ENCODE measurements at regions not wholly inside any gene's neighbourhood (a gene's known extent, or its start where the extent isn't known, plus 50 kb on each side); places are given as distances from the start of the nearest gene placed in this dataset.
"Not testable (repeated sequence)": the region's sequence is repeated elsewhere in the genome, so short reads cannot be mapped to it uniquely, and the experiment has no call there.

DNA sequence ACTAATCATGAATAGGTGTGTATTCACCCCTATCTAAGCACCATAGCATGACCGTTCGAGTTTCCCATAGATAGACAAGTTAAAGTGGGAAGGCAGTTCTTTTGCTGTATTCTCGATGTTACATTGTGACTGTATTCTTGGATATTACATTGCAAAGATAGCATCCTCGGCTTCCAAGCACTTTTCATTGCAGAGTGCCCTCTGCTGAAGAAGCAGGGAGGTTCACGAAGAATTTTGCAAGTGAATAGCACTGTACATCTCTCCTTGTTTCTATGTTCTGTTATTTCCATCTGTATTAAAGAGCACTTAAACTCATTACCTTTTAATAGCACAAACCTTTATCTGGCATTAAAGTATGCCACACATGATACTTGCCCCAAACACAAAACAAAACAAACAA is 426.7 kb upstream of the ARX start:
- DNase-seq: no peak

DNA sequence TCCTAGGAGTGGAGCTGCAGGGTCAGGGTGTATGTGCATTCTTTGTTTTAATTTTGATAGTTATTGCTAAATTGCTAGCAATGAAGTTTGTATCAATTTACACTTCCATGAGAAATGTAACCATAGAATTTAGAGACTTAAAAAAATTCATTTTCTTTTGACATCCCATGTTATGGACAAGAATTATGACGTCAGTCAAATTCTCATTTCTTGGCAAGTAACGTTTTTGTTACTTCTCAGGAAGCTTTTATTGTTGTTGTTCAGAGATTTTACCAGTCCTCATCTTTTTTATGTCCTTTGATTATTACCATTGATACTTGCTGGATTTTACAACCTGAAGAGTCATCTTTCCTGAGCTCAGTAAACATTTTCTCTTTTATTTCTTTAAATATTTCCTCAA is 417.5 kb upstream of the ARX start:
- DNase-seq: no peak

DNA sequence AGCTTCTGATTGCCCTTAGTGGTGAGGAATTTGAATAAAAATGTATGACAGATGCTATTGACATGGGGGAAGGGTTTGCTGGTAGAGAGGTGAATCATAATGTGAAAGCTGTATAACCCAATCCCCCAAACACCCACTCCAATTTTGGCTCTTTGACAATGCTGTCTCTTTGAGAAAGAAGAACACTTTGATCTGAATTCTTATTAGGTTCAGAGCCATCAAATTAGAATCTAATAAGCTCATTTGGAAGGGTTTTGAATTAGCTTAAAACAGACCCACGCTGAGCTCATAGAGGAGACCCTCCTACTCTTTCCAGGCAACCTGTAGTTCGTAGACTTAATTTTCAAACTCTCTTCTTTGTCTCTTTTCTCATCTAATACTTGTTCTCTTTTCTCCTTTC is 416.6 kb upstream of the ARX start:
- DNase-seq: no peak

DNA sequence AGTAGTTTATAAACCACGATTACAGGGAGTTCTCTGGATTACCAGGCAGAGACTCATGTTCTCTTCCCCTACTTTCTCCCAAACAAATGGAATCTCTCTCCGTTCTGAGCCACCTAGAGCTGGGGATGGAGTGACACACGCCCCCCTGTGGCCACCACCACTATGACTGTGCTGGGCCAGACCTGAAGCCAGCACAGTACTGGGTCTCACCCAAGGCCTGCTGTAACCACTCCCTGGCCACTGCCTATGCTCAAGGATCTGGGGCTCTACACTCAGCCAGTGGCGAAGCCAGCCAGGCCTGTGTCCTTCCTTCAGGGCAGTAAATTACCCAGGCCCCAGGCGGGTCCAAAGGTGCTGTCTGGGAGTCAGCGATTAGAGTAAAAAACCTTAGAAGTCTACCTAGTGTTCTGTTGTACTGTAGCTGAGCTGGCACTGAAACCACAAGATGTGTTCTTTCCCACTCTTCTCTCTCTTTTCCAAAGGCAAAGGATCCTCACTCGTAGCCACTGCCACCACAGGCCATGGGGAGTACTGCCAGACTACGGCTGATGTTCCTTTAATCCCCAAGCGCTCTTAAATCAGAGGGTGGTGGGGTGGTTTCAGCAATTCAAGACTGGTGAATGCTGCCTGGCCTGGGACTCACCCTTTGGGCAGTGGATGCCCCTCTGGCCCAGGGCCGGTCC is 412.2 kb upstream of the ARX start:
- no peak for DNase-seq

DNA sequence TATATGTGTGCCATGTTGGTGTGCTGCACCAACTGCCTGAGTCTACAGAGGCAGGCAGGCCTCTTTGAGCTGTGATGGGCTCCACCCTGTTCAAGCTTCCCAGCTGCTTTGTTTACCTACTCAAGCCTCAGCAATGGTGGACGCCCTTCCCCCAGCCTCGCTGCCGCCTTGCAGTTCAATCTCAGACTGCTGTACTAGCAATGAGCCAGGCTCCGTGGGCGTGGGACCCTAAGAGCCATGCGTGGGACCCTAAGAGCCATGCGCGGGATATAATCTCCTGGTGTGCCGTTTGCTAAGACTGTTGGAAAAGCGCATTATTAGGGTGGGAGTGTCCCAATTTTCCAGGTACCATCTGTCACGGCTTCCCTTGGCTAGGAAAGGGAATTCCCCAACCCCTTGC is 388.4 kb upstream of the ARX start:
- not testable (repeated sequence) for DNase-seq

DNA sequence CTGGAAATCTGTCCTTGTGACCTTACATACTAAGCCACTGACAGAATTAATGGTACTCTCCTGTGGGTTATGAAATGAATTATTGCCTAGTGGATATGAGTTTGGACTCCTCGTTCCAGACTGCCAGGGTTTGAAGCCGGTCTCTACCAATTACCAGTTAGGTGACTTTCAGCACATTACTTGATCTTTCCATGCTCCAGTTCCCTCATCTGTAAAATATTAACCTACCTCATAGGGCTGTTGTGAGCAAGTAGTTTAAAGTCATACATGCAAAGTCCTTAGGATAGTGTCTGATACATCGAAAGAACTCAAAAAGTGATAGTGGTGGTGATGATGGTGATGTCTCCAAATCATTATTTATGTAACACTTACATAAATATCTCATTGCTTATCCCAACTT is 373.5 kb upstream of the ARX start:
- no peak for DNase-seq

DNA sequence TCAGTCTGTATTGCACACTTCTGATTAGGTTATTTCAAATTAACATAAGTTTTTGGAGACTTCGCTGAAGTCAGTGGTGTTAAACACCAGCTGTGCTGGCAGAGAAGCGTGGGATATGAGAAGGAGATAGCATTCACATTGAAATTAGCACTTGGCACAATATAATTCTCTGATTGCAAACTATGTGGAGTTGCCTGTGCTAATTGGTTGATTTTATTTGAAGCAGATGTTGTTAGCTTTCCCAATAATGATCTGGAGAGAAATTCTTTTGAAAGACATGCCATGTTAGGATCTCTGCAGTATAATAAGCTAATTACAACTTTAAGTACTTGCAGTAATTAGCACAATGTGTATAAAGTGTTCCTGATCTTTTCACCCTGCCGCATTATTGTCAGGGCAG is 367.4 kb upstream of the ARX start:
- no peak for DNase-seq

DNA sequence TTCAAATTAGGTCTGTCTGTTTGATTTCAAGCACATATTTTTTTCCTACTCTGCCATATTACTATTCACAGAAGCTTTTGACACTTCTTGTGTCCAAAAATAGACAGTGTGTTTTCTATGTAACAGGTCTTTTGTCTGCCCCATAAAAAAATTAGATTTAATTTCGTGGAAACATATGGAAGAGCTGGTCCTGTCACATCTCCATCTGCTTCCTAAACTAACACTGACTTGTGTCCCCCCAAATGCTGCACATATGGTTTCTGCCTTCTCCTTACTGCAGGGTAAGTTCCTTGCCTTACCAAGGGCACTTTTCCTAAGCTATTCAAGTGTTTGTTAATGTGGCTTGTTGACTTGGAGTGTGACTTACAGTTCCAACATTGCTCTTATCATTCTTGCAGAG is 340.7 kb upstream of the ARX start:
- no peak for DNase-seq

DNA sequence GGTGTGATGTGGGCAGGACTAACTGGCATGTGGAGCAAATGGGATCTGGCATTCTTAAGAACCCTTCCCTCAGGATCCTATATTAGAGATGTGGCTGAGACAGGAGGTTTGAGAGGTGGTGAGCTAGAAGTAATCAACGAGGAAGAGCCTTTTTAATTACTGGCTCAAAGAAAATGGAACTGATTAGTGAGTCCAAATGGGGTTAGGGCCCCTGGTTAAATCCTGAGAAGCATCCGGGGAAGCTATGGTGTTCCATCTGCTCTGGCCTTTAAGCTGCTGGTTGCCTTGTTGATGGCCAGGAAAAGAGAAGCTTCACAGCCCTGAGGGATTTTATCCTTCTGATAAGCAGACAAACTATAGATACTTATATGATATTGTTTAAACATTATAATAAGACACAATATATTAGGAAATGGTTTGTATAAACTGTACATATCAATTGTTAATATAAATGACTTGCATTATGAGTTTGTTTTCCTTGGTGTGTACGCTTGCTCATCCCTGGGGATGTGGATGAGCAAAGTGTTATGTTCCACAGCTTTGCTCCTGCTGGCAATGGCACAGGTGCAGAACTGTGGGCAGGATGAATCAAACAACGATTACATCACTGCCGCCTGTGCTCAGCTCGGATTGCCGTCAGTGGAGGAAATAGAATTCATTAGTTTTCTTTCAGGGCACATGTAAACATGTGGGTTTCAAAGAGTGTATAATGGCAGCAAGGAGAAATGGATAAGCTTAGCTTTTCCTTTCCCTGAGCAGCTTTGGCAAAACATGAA is 328.6 kb upstream of the ARX start:
- DNase-seq: no peak

DNA sequence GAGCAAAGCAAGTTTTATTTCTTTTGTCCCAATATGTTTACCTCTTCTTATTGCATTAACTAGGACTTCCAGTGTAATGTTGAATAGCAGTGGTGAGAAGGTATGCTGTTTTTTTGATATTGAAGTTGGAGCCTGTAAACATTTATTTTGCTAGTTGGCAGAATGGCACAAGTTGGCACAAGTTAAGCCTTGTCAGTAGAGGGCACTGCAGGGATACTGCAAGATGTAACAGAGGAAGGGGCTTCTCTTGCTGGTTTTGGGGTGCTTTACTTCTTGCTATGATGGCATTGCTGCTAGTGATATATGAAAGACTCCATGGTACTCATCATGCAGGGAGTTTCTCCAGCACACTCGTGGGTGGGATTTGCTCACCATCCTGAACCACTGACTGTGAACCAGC is 327.3 kb upstream of the ARX start:
- DNase-seq: no peak

DNA sequence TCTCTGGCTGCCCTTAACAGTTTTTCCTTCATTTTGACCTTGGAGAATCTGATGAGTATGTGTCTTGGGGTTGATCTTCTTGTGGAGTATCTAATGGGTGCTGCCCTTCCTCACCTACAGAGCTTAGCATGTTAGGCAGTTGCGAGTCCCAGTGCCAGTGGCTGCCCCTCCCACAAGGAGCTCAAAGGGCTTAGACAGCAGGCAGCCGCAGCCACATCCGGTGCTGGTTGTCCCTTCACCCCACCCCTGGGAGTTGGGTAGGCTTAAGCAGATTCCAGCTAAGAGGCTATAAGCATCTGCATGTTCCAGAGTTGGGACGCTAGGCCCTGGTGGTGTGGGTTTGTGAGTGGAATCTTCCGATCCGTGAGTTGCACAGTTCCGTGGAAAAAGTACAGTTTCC is 322.1 kb upstream of the ARX start:
- DNase-seq: no peak

DNA sequence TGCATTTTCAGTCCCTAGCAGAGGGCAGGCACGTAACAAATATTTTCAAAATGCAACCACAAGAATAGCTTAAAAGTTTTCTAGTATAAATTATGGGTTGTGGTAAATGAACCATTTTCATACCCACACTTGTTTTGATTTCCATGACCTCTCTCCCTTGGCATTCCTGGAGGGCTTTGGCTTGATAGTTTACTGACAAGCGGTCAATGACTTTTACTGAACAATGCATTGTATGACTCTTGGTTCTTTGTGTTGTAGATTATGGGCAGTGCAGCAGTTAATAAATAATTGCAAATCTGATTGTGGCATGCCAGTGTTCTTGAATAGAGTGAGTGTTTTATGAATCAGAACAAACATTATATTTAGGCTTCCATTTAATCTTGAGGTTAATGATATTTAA is 285.2 kb upstream of the ARX start:
- DNase-seq: no peak

DNA sequence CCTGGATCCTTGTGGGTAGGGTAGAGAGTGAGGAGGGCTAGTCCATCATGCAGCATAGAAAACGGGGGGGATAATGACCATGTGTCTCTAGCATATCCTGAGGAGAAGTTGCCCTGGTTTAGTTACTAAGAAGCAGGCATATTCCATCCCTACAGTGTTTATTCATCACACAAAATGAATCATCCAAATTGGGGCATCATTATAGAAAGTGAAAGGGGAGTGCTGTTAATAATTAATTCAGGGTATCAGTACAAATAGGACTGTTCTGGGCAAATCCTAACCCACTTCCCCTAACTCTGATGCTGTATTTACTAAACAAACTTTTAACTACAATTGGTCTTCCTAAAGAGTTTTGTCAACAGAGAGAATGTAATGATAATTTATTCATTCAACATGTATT is 281.1 kb upstream of the ARX start:
- DNase-seq: no peak

DNA sequence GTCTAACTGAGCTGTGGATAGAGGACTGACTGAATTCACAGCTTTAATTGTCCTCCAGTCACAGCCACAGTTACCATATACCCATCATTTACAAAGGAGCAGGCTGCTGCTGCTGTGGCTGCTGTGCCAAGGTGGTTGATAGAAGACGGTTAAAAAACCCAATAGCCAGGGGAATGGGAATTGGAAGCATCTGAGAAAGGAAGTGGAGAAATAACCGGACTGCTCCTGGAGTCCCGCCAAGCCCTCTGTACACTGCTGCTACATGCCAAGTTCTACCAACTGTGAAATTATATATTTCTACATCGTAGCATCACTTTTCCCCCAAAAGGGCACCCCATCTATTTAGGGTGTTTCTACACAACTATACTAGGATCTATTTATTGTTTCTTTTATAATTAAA is 279.7 kb upstream of the ARX start:
- no peak for DNase-seq

DNA sequence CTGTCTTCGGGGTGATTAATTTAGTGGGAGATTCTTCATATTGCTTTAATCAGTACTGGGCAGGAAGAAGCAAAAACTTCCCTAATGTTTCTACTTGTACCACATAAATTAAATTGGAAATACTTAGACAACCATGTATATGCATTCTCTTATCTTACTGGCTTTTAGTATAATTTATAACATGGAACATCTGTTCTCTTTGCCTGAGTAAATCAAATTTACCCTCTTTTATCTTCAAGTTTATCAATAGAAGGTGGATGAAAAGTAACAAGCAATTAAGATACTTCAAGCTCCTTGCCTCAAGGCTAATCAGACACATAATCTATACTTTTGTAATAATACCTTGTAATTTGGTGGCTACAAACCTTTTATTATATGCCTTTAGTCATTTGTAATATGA is 274.4 kb upstream of the ARX start:
- no peak for DNase-seq

DNA sequence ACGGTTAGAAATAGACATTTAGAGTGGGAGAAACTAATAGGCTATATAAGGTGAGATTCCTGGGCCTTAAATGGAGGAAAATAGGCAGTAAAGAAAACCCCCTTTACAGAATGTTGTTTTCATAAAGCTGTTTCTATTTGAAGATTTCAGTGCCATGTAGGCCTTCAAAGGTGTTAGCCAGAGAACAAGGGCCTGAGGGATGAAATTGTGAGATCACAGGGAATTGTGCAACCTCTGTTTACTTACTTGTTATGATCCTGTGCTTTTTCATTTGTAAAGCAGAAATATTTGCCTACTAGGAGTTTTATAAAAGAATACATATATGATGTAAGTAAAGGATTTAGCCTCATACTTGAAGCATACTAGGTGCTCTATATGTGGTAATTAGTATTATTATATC is 272.9 kb upstream of the ARX start:
- no peak for DNase-seq

DNA sequence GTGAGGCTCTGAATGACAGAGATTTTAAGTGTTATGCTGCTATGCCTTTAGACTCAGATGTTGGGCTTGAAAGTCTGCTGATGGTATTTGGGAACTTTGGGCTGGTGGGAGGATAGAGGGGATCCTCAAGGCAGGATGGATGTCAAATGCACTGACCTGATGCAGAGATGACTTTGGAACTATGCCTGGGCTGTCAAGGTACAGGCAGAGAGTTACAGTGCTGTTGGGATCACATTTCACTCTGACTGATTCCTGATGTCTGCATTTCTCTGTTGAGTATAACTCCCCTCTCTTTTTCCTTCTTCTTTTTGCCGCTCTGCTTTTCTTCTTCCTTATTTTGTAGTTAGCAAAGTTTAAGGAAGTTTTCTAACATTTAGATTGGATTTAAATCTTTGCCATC is 271.8 kb upstream of the ARX start:
- DNase-seq: no peak

DNA sequence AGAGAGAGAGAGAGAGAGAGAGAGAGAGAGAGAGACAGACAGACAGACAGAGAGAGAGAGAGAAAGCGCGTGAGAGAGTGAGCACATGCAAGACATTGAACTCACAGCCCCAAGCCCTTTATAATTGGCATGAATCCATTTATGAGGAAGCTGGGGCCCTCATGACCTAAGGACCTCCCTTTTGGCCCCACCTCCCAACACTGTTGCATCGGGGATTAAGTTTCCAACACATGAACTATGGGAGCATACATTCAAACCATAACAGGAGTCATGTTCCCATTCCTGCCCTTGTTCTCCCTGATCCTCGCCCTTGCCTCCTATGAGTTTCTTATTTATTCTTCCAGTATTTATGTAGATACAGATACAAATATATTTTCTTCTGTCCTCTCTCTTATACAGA is 269.8 kb upstream of the ARX start:
- DNase-seq: no peak

DNA sequence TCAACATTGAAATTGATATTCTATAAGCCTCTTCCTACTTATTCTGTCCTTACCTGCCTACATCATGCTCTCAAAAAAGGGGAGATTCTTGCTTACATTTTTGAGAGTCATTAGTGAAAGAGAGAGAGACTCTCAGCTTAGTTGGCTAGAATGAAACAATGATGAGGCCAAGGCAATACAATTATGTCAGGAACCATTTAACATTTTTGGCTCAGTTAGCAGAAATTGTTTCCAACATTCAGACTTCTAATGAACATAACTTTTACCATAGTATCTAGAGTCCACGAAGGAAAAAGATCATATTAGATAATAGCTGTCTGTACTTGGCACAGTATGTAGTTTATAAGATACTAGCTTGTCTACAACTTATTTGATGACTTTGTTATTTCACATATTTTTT is 263.7 kb upstream of the ARX start:
- no peak for DNase-seq

DNA sequence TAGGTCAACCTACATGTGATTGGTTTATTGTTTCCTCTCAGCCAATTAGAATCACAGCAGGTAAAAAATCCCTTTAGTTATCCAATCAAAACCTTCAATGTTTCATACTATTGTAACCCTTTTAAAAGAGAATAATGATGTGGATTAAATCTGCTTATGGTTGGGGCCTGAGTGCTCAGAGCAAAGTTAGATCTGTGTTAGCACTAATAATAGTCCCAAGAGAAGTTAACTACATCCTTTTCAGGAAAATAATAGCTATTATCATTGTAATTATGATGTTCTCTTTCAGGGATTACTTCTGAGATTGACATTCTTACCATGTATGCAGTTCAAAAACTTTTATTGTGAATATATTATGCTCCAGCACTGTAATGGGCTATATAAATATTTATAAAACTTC is 262.6 kb upstream of the ARX start:
- DNase-seq: no peak

DNA sequence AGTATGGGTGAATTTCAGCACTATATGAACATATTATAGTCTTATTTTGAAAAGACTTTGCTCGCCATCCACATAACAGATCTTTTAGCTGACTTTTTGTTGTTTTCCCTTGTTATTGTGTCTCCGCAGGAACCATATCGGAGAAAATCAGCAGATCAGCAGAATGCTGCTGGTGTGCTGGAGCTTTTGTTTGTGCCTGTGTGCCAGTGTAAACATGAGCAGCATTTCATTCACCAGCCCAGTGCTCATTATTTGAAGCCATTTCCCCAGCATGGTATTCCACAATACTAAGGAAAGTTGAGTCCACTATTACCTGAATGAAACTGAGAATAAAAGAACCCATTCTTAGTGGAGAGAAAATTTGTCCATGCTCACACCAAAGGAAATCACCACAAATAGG is 261.8 kb upstream of the ARX start:
- no peak for DNase-seq

DNA sequence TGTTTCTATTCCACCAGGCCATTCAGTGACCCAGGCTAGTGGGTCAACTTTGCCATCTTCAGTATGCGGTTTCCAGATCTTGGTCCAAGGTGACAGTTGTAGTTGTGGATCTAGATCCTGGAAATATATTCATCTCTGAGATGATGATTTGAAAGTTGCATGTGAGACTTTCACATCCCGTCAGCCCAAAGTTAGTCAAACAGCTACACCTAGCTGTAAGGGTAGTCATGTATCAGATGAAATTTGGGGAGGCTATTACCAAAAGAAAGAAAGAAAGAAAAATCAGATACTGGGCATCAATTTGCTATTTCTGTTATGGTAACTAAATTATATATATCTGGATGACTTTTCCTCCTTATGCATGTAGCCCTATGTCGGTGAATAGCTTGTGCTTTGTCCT is 259.4 kb upstream of the ARX start:
- no peak for DNase-seq

DNA sequence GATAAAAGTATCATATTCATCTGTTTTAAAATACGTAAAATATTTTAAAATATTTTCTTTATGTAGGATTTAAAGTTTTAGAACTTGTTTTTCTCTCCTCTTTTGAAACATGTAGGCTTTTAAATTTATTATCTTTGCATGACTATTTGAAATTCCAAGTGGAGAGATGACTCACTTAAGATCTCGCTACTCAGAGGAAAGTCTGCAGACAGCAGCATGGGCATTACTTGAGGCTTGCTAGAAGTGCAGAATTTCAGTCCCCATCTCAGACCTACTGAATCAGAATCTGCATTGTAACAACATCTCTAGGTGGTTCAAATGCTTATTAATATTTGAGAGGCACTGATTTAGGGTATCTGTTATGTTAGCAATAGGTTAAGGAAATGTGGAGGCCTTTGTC is 225.7 kb upstream of the ARX start:
- DNase-seq: no peak

DNA sequence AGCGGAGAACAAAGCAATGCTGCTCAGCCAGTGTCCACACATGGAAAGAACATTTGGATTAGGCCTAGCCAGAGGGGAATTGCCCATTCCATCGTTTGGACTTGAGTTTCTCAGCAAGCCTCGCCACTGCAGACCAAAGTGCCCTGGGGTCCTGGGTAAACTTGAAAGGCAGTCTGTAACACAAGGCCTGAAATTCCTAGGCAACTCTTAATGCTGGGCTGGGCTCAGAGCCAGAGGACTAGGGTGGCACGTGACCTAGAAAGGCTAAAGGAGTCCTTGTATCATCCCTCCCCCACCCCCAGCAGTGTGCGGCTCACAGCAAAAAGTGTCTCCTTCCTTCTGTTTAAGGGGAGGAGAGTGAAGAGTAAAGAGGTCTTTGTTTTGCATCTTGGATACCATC is 210.4 kb upstream of the ARX start:
- DNase-seq: no peak

DNA sequence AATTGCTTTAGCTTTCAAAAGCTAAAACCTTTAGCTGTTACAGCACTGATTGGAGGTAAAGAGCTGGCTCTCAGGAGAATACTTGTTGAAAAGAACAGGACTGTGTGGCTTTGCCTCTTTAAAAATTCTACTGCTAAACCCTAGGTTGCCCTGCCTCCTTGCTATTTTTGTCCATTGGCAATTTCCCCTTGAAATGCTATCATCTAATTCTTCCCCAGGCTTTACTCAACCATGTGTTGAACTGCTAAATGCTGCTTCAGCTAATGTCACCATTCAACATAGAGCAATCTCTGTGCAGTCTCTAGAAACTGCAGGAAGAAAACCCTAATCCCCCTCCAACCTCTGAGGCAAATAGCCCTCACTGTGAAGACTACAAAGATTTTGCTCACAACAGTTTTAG is 203.7 kb upstream of the ARX start:
- no peak for DNase-seq

Measured in activated CD4-positive, alpha-beta T cell treated with anti-CD3 and anti-CD28 coated beads, Interleukin-2, amount 50 U/mL, for 16 hours (primary cell).